OCI-LY1 (cell line): ENCODE measurements at regions not wholly inside any gene's neighbourhood (a gene's known extent, or its start where the extent isn't known, plus 50 kb on each side); places are given as distances from the start of the nearest gene placed in this dataset.
"Not testable (repeated sequence)": the region's sequence is repeated elsewhere in the genome, so short reads cannot be mapped to it uniquely, and the experiment has no call there.

Experiments used
- H2AFZ ChIP-seq: fragments of 200-600 bp; sonication (generic), shearing (Covaris generic); 2 replicates; pipeline ENCODE4 v1.6.0; 2014; ENCODE audit warnings: antibody characterized with exemption, mild to moderate bottlenecking, low read length
- H3F3A ChIP-seq: fragments of 200-600 bp; sonication (generic), shearing (Covaris generic); 2 replicates; pipeline ENCODE4 v1.6.0; 2014; ENCODE audit warnings: mild to moderate bottlenecking, antibody characterized with exemption, low read length, moderate library complexity; ENCODE audit not compliant: insufficient read depth
- H3K27ac ChIP-seq: fragments of 200-600 bp; sonication (generic); 2 replicates; pipeline ENCODE4 v1.5.1; 2014; ENCODE audit warnings: low read length, mixed run types, mild to moderate bottlenecking, low read depth; ENCODE audit not compliant: poor library complexity, severe bottlenecking
- H3K27me3 ChIP-seq: fragments of 200-600 bp; sonication (generic); 2 replicates; pipeline ENCODE4 v1.6.0; 2014; ENCODE audit warnings: antibody characterized with exemption, mild to moderate bottlenecking, low read length, moderate library complexity; ENCODE audit not compliant: insufficient read depth
- H3K36me3 ChIP-seq: fragments of 200-600 bp; sonication (generic); 2 replicates; pipeline ENCODE4 v1.6.1; 2014; ENCODE audit warnings: mild to moderate bottlenecking, antibody characterized with exemption, low read length, moderate library complexity, mixed read lengths; ENCODE audit not compliant: insufficient read depth
- H3K4me1 ChIP-seq: fragments of 200-600 bp; sonication (generic); 2 replicates; pipeline ENCODE4 v1.5.1; 2014; ENCODE audit warnings: mild to moderate bottlenecking, low read length, moderate library complexity; ENCODE audit not compliant: insufficient read depth, severe bottlenecking
- H3K4me2 ChIP-seq: fragments of 200-600 bp; sonication (generic), shearing (Covaris generic); 2 replicates; pipeline ENCODE4 v1.6.1; 2014; ENCODE audit warnings: low read length
- H3K4me3 ChIP-seq: fragments of 200-600 bp; sonication (generic); 2 replicates; pipeline ENCODE4 v1.5.1; 2014; ENCODE audit warnings: low read length, low read depth, mild to moderate bottlenecking, mixed read lengths; ENCODE audit not compliant: poor library complexity, severe bottlenecking
- H3K79me2 ChIP-seq: fragments of 200-600 bp; shearing (Covaris generic); 2 replicates; pipeline ENCODE4 v1.6.1; 2016; ENCODE audit warnings: mixed run types, low read length, mixed read lengths; ENCODE audit not compliant: insufficient read depth
- H3K9ac ChIP-seq: fragments of 200-600 bp; sonication (generic), shearing (Covaris generic); 2 replicates; pipeline ENCODE4 v1.6.1; 2014; ENCODE audit warnings: mild to moderate bottlenecking, low read length, mixed read lengths
- H3K9me2 ChIP-seq: fragments of 200-600 bp; sonication (generic), shearing (Covaris generic); 2 replicates; pipeline ENCODE4 v1.6.1; 2014; ENCODE audit warnings: low read depth, mild to moderate bottlenecking, low read length, mixed read lengths
- H3K9me3 ChIP-seq: fragments of 200-600 bp; shearing (Covaris generic); 2 replicates; pipeline ENCODE4 v1.6.1; 2014; ENCODE audit warnings: low read length, mixed read lengths
- H4K20me1 ChIP-seq: fragments of 200-600 bp; sonication (generic), shearing (Covaris generic); 2 replicates; pipeline ENCODE4 v1.6.0; 2016; ENCODE audit warnings: mild to moderate bottlenecking, low read length; ENCODE audit not compliant: insufficient read depth
- EZH2 ChIP-seq: fragments of 200-600 bp; sonication (generic), shearing (Covaris generic); IDR thresholded peaks from 2 replicates; pipeline ENCODE4 v1.8.0; 2017; ENCODE audit warnings: borderline replicate concordance, mixed run types, mild to moderate bottlenecking, antibody characterized with exemption, low read length, moderate library complexity, mixed read lengths
- TF ChIP-seq, protein P1 (sequence below): fragments of 200-600 bp; sonication (generic), shearing (Covaris generic); IDR thresholded peaks from 2 replicates; pipeline ENCODE4 v1.5.1; 2017; ENCODE audit warnings: mild to moderate bottlenecking, antibody characterized with exemption, low read length, moderate library complexity, mixed read lengths

- H4K20me1 ChIP-seq: no peaks in the 10 kb centered on the region
- H3F3A ChIP-seq: no peaks in the 10 kb centered on the region
- no peak overlapping the region for H3K9ac ChIP-seq
- no peaks in the 10 kb centered on the region for H3K9me2 ChIP-seq
- no peaks in the 10 kb centered on the region for H3K4me1 ChIP-seq
- H3K4me2 ChIP-seq: no peak overlapping the region
- no peak overlapping the region for H3K4me3 ChIP-seq
- no peaks in the 10 kb centered on the region for H3K9me3 ChIP-seq
- H3K27ac ChIP-seq: no peak overlapping the region
- TF ChIP-seq, protein P1, sequence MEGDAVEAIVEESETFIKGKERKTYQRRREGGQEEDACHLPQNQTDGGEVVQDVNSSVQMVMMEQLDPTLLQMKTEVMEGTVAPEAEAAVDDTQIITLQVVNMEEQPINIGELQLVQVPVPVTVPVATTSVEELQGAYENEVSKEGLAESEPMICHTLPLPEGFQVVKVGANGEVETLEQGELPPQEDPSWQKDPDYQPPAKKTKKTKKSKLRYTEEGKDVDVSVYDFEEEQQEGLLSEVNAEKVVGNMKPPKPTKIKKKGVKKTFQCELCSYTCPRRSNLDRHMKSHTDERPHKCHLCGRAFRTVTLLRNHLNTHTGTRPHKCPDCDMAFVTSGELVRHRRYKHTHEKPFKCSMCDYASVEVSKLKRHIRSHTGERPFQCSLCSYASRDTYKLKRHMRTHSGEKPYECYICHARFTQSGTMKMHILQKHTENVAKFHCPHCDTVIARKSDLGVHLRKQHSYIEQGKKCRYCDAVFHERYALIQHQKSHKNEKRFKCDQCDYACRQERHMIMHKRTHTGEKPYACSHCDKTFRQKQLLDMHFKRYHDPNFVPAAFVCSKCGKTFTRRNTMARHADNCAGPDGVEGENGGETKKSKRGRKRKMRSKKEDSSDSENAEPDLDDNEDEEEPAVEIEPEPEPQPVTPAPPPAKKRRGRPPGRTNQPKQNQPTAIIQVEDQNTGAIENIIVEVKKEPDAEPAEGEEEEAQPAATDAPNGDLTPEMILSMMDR: no peak
- no peak for TF ChIP-seq EZH2
- no peaks in the 10 kb centered on the region for H3K79me2 ChIP-seq
- H2AFZ ChIP-seq: no peak overlapping the region
- peaks cover 3% of the 10 kb centered on the region; the same call in 1 of the 2 replicates for H3K27me3 ChIP-seq
- H3K36me3 ChIP-seq: no peaks in the 10 kb centered on the region
Observed at GRCh38 chr13:48876289-48876688, 99.4 kb upstream of the FNDC3A start.

- Histone ChIP-seq H3K4me1 (no peaks in the 10 kb centered on the region), H3K9me2 (no peaks in the 10 kb centered on the region), H4K20me1 (no peaks in the 10 kb centered on the region), H3K9ac (no peak overlapping the region), H3K27ac (no peak overlapping the region), H3K4me2 (no peak overlapping the region), H3K27me3 (peaks cover 3% of the 10 kb centered on the region; the same call in 1 of the 2 replicates), H3K36me3 (no peaks in the 10 kb centered on the region), H3F3A (no peaks in the 10 kb centered on the region), H3K9me3 (no peaks in the 10 kb centered on the region), H3K4me3 (no peak overlapping the region), H2AFZ (no peak overlapping the region), H3K79me2 (no peaks in the 10 kb centered on the region)
- TF ChIP-seq, protein P1: no peak
- TF ChIP-seq EZH2: no peak
Observed at GRCh38 chr13:48879432-48879831, 96.3 kb upstream of the FNDC3A start.

DNA sequence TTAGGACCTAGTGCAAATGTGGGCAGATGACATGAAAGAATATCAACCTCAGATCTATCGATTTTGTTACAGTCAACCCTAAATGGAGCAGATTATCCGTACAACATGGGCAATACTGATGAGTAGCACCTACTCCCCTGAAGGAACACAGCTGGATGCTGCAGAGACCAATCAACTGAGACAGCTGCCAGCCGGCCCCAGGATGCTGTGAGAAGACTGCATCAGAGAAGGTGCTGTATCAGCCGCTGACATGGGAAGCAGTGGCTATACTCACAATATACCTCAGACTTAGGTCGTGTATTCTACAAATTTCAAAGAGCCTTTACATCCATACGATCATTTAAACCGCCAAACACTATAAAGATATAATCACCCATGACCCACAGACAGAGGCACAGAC lies 95.9 kb upstream of the FNDC3A start:
- Histone ChIP-seq H3K79me2 (no peaks in the 10 kb centered on the region), H3F3A (no peaks in the 10 kb centered on the region), H3K27me3 (peaks cover 3% of the 10 kb centered on the region; the same call in 1 of the 2 replicates), H3K9ac (no peak overlapping the region), H3K4me2 (no peak overlapping the region), H4K20me1 (no peaks in the 10 kb centered on the region), H3K9me2 (no peaks in the 10 kb centered on the region), H3K9me3 (no peaks in the 10 kb centered on the region), H3K27ac (no peak overlapping the region), H3K36me3 (no peaks in the 10 kb centered on the region), H3K4me1 (no peaks in the 10 kb centered on the region), H2AFZ (no peak overlapping the region), H3K4me3 (no peak overlapping the region)
- TF ChIP-seq EZH2: no peak
- TF ChIP-seq, protein P1: no peak

GRCh38 chr13:48883786-48884185 lies 91.9 kb upstream of the FNDC3A start:
- not testable (repeated sequence) for H3F3A ChIP-seq, H4K20me1 ChIP-seq, H3K79me2 ChIP-seq, H2AFZ ChIP-seq, H3K36me3 ChIP-seq, H3K4me3 ChIP-seq, H3K9me3 ChIP-seq, H3K4me2 ChIP-seq, H3K27ac ChIP-seq, H3K9me2 ChIP-seq, H3K27me3 ChIP-seq, H3K9ac ChIP-seq, H3K4me1 ChIP-seq
